ENCODE measurements at regions not wholly inside any gene's neighbourhood (a gene's known extent, or its start where the extent isn't known, plus 50 kb on each side); places are given as distances from the start of the nearest gene placed in this dataset.

DNA sequence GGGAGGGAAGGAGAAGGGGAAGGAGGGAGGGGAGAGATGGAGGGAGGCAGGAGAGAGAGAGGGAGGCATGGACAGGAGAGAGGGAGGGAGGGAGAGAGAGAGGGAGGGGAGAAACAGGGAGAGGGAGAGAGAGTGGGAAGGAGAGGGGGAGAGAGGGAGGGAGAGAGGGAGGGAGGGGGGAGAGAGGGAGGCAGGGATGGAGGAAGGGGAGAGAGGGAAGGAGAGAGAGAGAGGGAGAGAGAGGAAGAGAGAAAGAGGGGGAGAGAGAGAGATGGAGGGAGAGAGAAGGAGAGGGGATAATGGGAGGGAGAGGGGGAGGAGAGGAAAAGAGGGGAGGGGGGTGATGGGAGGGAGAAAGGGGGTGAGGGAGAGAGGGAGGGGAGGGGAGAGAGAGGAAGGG is 86.8 kb upstream of the VSTM2B start:
- no peak for DNase-seq

GRCh38 chr19:29439688-29440550 is 85.9 kb upstream of the VSTM2B start:
- no peak for DNase-seq

DNA sequence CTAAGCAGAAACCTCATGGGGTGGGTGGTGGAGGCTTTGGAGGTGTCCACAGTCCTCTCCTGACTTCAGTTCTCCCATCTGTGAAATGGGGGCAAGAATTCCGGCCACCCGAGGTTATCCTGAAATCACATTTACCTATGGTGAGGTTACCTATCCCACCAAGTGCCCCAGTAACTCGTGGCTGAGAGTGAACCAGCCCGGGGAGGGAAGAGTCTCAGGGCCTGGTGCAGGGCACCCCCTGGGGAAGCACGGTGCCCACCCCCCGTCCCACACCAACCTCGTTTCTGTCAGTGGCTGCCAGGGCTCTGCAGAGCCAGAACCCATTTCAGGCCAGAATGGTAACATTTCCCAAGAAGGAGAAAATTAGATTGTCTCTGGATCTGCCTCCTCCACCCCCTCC is 83.7 kb upstream of the VSTM2B start:
- no peak for DNase-seq

DNA sequence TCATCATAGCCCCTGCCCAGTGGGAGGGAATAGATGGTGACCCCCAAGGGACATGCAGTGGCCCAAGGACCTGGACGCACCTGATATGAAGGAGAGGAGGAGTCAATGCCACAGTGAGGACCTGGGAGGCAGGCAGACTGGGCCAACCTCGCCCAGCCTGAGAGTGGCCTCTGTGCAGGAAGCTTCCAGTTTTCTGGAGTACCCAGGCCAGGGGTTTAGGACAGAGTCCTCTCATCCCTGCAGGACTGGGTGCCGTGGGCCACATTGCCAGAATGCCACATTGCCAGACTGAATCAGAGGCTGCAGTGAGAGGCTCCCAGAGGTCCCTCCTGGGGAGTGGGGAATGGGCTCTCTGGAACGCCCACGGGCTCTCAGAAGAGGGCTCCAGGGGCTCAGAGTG is 82.9 kb upstream of the VSTM2B start:
- no peak for DNase-seq

DNA sequence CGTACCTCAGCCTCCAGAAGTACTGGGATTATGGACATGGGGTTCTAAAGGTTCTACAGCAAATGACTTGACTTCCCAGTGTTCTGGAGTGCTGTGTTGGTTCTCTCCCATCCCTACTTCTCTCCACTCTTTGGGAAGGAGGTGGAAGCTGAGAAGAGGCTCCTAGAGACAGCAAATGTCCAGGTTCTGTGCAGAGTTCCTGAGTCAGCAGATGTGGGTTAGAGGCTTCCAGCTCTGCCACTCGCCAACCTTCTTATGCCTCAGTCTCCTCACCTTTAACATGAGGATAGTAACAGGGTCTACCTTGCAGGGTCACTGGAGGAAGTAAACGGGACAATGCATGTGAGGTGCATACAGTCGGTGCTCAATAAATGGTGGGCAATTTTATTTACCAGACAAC is 80.5 kb upstream of the VSTM2B start:
- no peak for DNase-seq

GRCh38 chr19:29446361-29446760 is 79.4 kb upstream of the VSTM2B start:
- no peak for DNase-seq

DNA sequence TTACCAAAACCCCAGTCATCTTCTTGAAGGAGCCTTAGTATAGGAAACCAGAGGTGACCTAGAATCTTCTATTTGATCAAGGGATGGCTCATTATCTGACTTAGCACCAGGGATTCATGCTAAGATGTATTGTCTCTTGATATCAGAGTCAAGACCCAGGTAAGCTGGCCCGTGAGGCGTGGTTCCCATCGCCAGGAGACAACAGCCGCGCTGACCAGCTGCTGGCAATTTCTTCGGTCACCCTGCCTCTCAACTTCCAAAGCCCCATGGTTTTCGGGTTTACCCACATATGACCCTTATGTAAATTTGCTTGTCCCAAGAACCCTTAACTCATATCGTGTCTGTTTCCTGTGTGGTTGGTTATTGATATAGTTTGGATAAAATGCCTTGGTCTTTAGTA is 77.7 kb upstream of the VSTM2B start:
- DNase-seq, result no peak

- no peak for DNase-seq
These were observed 76.4 kb upstream of the VSTM2B start for GRCh38 chr19:29449371-29449770.

- no peak for DNase-seq
These were observed 75.5 kb upstream of the VSTM2B start for GRCh38 chr19:29450306-29450705.

GRCh38 chr19:29450812-29451211 is 75.0 kb upstream of the VSTM2B start:
- DNase-seq, result no peak

GRCh38 chr19:29454109-29454508 is 71.7 kb upstream of the VSTM2B start:
- DNase-seq, result no peak

GRCh38 chr19:29457413-29457812 is 68.4 kb upstream of the VSTM2B start:
- no peak for DNase-seq

DNA sequence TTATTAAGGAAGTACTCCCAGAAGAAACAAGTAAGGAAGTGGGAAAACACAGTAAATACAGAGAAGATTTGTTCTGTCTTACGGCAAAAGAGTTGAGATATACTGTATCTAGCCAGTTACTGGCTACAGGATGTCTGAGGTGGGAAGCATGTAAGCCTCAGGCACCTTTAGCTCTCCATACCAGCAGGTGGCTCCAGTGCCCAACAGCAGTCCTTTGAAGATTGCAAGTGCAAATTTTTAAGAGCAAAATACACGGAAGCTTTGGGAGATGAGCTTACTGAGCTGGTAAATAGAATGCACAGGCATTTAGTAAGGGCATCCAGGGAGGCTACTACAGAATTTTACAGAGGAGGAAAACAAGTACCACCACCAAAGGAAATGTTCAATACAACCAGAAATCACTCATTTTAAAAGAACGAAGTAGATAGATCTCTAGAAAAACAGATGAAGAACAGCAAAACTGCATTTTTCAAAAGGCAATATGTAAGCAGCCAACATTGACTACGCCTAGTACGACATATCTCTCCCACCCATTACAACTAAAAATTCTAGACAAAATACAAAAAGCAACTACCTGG is 57.9 kb upstream of the VSTM2B start:
- no peak for DNase-seq

DNA sequence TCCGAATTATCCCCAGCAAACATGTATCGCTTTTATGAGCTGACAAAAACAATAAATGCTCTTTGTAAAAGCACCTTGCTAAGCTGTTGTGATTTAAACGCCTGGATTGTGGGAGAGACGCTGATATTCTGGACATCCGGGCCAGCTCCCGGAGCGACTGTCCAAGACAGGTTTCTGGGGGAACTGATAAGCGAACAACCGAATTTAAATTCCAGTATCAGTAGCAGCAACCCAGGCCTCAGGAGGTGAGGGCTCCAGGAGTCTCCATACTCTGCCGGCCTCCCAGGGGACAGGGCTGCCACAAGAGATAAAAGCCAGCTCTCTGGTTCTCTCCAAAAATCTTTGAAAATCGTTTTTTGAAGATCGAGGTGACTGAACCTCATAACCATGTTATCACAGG is 50.3 kb upstream of the VSTM2B start:
- no peak for DNase-seq
